Right forelimb (tissue), 1 donor: ENCODE measurements at regions not wholly inside any gene's neighbourhood (a gene's known extent, or its start where the extent isn't known, plus 50 kb on each side); places are given as distances from the start of the nearest gene placed in this dataset.
"Not testable (repeated sequence)": the region's sequence is repeated elsewhere in the genome, so short reads cannot be mapped to it uniquely, and the experiment has no call there.

ENCODE experiments used
- DNase-seq: peaks from one replicate; pipeline ENCODE4 v3.0.0-alpha.2; 2018

GRCh38 chr12:88931598-88931997 lies 351.3 kb upstream of the KITLG start:
- DNase-seq, result no peak

- DNase-seq, result no peak
Observed at GRCh38 chr12:88925454-88925853, 345.2 kb upstream of the KITLG start.

GRCh38 chr12:88924162-88924561 lies 343.9 kb upstream of the KITLG start:
- no peak for DNase-seq

GRCh38 chr12:88923631-88924030 lies 343.4 kb upstream of the KITLG start:
- no peak for DNase-seq

GRCh38 chr12:88922816-88923215 lies 342.5 kb upstream of the KITLG start:
- DNase-seq, result no peak

- no peak for DNase-seq
Observed at GRCh38 chr12:88921890-88922532, 341.7 kb upstream of the KITLG start.

- DNase-seq, result no peak
Observed at GRCh38 chr12:88921434-88921833, 341.2 kb upstream of the KITLG start.

GRCh38 chr12:88918161-88918560 lies 337.9 kb upstream of the KITLG start:
- no peak for DNase-seq

- no peak for DNase-seq
Observed at GRCh38 chr12:88914967-88915366, 334.7 kb upstream of the KITLG start.

- no peak for DNase-seq
Observed at GRCh38 chr12:88909510-88909909, 329.2 kb upstream of the KITLG start.

GRCh38 chr12:88908345-88908744 lies 328.1 kb upstream of the KITLG start:
- no peak for DNase-seq

GRCh38 chr12:88904705-88905104 lies 324.4 kb upstream of the KITLG start:
- no peak for DNase-seq

- DNase-seq, result no peak
Observed at GRCh38 chr12:88903333-88903732, 323.1 kb upstream of the KITLG start.

- DNase-seq, result no peak
Observed at GRCh38 chr12:88897723-88898122, 317.5 kb upstream of the KITLG start.

- no peak for DNase-seq
Observed at GRCh38 chr12:88896958-88897357, 316.7 kb upstream of the KITLG start.

GRCh38 chr12:88895634-88896033 lies 315.4 kb upstream of the KITLG start:
- no peak for DNase-seq

- DNase-seq, result no peak
Observed at GRCh38 chr12:88893801-88894200, 313.5 kb upstream of the KITLG start.

- DNase-seq, result not testable (repeated sequence)
Observed at GRCh38 chr12:88891434-88891833, 311.2 kb upstream of the KITLG start.

GRCh38 chr12:88889326-88890110 lies 309.2 kb upstream of the KITLG start:
- DNase-seq, result no peak

- DNase-seq, result no peak
Observed at GRCh38 chr12:88884600-88884999, 304.3 kb upstream of the KITLG start.

GRCh38 chr12:88882662-88883061 lies 302.4 kb upstream of the KITLG start:
- DNase-seq, result no peak

GRCh38 chr12:88880051-88880450 lies 299.8 kb upstream of the KITLG start:
- no peak for DNase-seq

- no peak for DNase-seq
Observed at GRCh38 chr12:88878295-88878694, 298.0 kb upstream of the KITLG start.

- no peak for DNase-seq
Observed at GRCh38 chr12:88876857-88877256, 296.6 kb upstream of the KITLG start.
